ENCODE measurements at regions not wholly inside any gene's neighbourhood (a gene's known extent, or its start where the extent isn't known, plus 50 kb on each side); places are given as distances from the start of the nearest gene placed in this dataset.

- no peak overlapping the region for H3K4ac ChIP-seq (ENCODE audit: low read length)
- H4K91ac ChIP-seq (ENCODE audit: low read depth, low read length, poor library complexity): no peak overlapping the region
- H2BK120ac ChIP-seq (ENCODE audit: low read depth, low read length): no peak overlapping the region
- H2BK12ac ChIP-seq (ENCODE audit: low read length): no peak overlapping the region
- H2BK5ac ChIP-seq (ENCODE audit: low read length): no peak overlapping the region
- no peak overlapping the region for H2BK15ac ChIP-seq (ENCODE audit: low read length)
- no CpG with 5 or more reads among the region's 7 CpGs for WGBS, 2 donors (ENCODE audit: extremely low coverage in 2 of 2, insufficient read length in 2 of 2, insufficient replicate concordance in 1 of 2)
- no peak overlapping the region for H2AK5ac ChIP-seq (ENCODE audit: low read depth, low read length)
- H3K23ac ChIP-seq (ENCODE audit: low read depth, low read length, poor library complexity): no peak overlapping the region
- no peak overlapping the region for H3K9ac ChIP-seq (ENCODE audit: low read depth, low read length, poor library complexity)
- no peak overlapping the region for H3K27ac ChIP-seq (replicated peaks; ENCODE audit: low read length)
- peak overlapping the region; percentile 36 for H3K18ac ChIP-seq (ENCODE audit: low read length)
- no peaks in the 10 kb centered on the region for H3K79me1 ChIP-seq (ENCODE audit: low read depth, low read length)
- no peaks in the 10 kb centered on the region for H3K4me1 ChIP-seq (ENCODE audit: control insufficient read depth in 2 of 2, insufficient read depth in 1 of 2, low read depth in 1 of 2, low read length in 2 of 2)
- no peaks in the 10 kb centered on the region for H3K9me3 ChIP-seq (replicated peaks in 1 of 2; ENCODE audit: control insufficient read depth in 2 of 2, insufficient read depth in 1 of 2, low read depth in 1 of 2, low read length in 2 of 2)
- no peaks in the 10 kb centered on the region for H3K36me3 ChIP-seq (replicated peaks in 1 of 2; ENCODE audit: control insufficient read depth in 2 of 2, insufficient read depth in 2 of 2, low read length in 2 of 2)
- no peak overlapping the region for H4K8ac ChIP-seq (ENCODE audit: low read depth, low read length)
- H3K4me2 ChIP-seq (ENCODE audit: insufficient read depth, low read length, poor library complexity, severe bottlenecking): no peak overlapping the region
- H3K14ac ChIP-seq (ENCODE audit: low read length): no peak overlapping the region
- no peak for DNase-seq (ENCODE audit: low spot score)
- H3K4me3 ChIP-seq (ENCODE audit: low read length in 2 of 2): no peak overlapping the region
- H2AFZ ChIP-seq (ENCODE audit: low read length): no peak overlapping the region
- H3K27me3 ChIP-seq (ENCODE audit: control insufficient read depth in 3 of 3, insufficient read depth in 3 of 3, low read depth in 1 of 3, low read length in 3 of 3): no peaks in the 10 kb centered on the region
Measured at GRCh38 chr14:98498019-98498885, 773.7 kb downstream of the BCL11B start.

DNA sequence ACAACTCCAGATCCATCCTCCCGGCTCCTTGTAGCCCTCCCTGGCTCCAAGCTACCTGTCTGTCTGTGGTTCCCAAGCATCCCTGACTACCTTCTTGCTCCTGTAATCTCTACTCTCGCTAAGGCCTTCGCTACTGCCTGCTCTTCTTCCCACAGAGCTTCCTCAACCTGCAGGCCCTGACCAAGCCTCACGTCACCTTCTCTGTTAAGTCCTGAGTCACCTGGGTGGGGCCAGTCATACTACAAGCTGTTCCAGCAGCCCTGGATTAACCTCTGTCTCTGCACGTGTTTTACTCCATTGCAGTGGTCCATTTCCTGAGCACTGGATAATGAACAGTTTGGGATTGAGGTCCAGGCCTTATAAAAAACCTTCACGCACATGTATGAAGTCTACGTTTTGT is 770.7 kb downstream of the BCL11B start:
- Histone ChIP-seq H2BK5ac (ENCODE audit: low read length) (no peak overlapping the region), H3K79me1 (ENCODE audit: low read depth, low read length) (no peaks in the 10 kb centered on the region), H3K4me1 (ENCODE audit: control insufficient read depth in 2 of 2, insufficient read depth in 1 of 2, low read depth in 1 of 2, low read length in 2 of 2) (no peaks in the 10 kb centered on the region), H3K4me2 (ENCODE audit: insufficient read depth, low read length, poor library complexity, severe bottlenecking) (no peak overlapping the region), H2AK5ac (ENCODE audit: low read depth, low read length) (no peak overlapping the region), H3K27ac (replicated peaks; ENCODE audit: low read length) (no peak overlapping the region), H3K18ac (ENCODE audit: low read length) (peak overlapping the region; percentile 12), H2AFZ (ENCODE audit: low read length) (no peak overlapping the region), H2BK15ac (ENCODE audit: low read length) (no peak overlapping the region), H4K91ac (ENCODE audit: low read depth, low read length, poor library complexity) (no peak overlapping the region), H3K9ac (ENCODE audit: low read depth, low read length, poor library complexity) (no peak overlapping the region), H2BK120ac (ENCODE audit: low read depth, low read length) (no peak overlapping the region), H3K36me3 (replicated peaks in 1 of 2; ENCODE audit: control insufficient read depth in 2 of 2, insufficient read depth in 2 of 2, low read length in 2 of 2) (no peaks in the 10 kb centered on the region), H4K8ac (ENCODE audit: low read depth, low read length) (no peak overlapping the region), H3K14ac (ENCODE audit: low read length) (no peak overlapping the region), H3K4me3 (ENCODE audit: low read length in 2 of 2) (no peak overlapping the region), H3K27me3 (ENCODE audit: control insufficient read depth in 3 of 3, insufficient read depth in 3 of 3, low read depth in 1 of 3, low read length in 3 of 3) (no peaks in the 10 kb centered on the region), H3K23ac (ENCODE audit: low read depth, low read length, poor library complexity) (no peak overlapping the region), H3K9me3 (replicated peaks in 1 of 2; ENCODE audit: control insufficient read depth in 2 of 2, insufficient read depth in 1 of 2, low read depth in 1 of 2, low read length in 2 of 2) (no peaks in the 10 kb centered on the region), H2BK12ac (ENCODE audit: low read length) (no peak overlapping the region), H3K4ac (ENCODE audit: low read length) (no peak overlapping the region)
- no peak for DNase-seq (ENCODE audit: low spot score)
- no CpG with 5 or more reads among the region's 7 CpGs for WGBS, 2 donors (ENCODE audit: extremely low coverage in 2 of 2, insufficient read length in 2 of 2, insufficient replicate concordance in 1 of 2)

DNA sequence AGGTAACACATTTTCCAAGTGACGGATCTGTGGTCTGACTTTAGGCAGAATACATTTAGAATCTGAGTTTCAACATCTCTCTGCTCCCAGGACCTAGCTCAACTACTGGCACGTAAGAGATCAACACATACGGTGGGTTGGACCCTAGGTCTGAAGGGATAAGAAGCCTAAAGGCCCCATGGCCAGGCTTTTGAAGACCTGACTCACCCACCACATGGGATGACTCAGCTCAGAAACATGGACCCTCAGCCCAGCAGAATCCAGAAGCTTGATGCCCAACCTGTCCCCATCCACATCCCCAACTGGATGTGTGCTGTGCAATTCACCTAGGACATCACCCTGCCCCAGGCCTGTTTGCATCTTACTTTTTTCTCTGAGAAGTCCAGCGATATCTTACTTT is 770.2 kb downstream of the BCL11B start:
- H3K36me3 ChIP-seq (replicated peaks in 1 of 2; ENCODE audit: control insufficient read depth in 2 of 2, insufficient read depth in 2 of 2, low read length in 2 of 2): no peaks in the 10 kb centered on the region
- no peak overlapping the region for H3K4me2 ChIP-seq (ENCODE audit: insufficient read depth, low read length, poor library complexity, severe bottlenecking)
- H3K79me1 ChIP-seq (ENCODE audit: low read depth, low read length): no peaks in the 10 kb centered on the region
- H3K23ac ChIP-seq (ENCODE audit: low read depth, low read length, poor library complexity): no peak overlapping the region
- H3K27ac ChIP-seq (replicated peaks; ENCODE audit: low read length): no peak overlapping the region
- no peaks in the 10 kb centered on the region for H3K27me3 ChIP-seq (ENCODE audit: control insufficient read depth in 3 of 3, insufficient read depth in 3 of 3, low read depth in 1 of 3, low read length in 3 of 3)
- no peak for DNase-seq (ENCODE audit: low spot score)
- no peaks in the 10 kb centered on the region for H3K4me1 ChIP-seq (ENCODE audit: control insufficient read depth in 2 of 2, insufficient read depth in 1 of 2, low read depth in 1 of 2, low read length in 2 of 2)
- no peak overlapping the region for H3K14ac ChIP-seq (ENCODE audit: low read length)
- no peak overlapping the region for H4K8ac ChIP-seq (ENCODE audit: low read depth, low read length)
- no peak overlapping the region for H2BK120ac ChIP-seq (ENCODE audit: low read depth, low read length)
- no peak overlapping the region for H4K91ac ChIP-seq (ENCODE audit: low read depth, low read length, poor library complexity)
- no peak overlapping the region for H3K4me3 ChIP-seq (ENCODE audit: low read length in 2 of 2)
- no peaks in the 10 kb centered on the region for H3K9me3 ChIP-seq (replicated peaks in 1 of 2; ENCODE audit: control insufficient read depth in 2 of 2, insufficient read depth in 1 of 2, low read depth in 1 of 2, low read length in 2 of 2)
- no peak overlapping the region for H2BK12ac ChIP-seq (ENCODE audit: low read length)
- no peak overlapping the region for H3K9ac ChIP-seq (ENCODE audit: low read depth, low read length, poor library complexity)
- no peak overlapping the region for H3K18ac ChIP-seq (ENCODE audit: low read length)
- WGBS, 2 donors (ENCODE audit: extremely low coverage in 2 of 2, insufficient read length in 2 of 2, insufficient replicate concordance in 1 of 2): no CpG with 5 or more reads among the region's 4 CpGs
- H2BK5ac ChIP-seq (ENCODE audit: low read length): no peak overlapping the region
- H2AFZ ChIP-seq (ENCODE audit: low read length): no peak overlapping the region
- no peak overlapping the region for H2BK15ac ChIP-seq (ENCODE audit: low read length)
- H3K4ac ChIP-seq (ENCODE audit: low read length): no peak overlapping the region
- H2AK5ac ChIP-seq (ENCODE audit: low read depth, low read length): no peak overlapping the region

DNA sequence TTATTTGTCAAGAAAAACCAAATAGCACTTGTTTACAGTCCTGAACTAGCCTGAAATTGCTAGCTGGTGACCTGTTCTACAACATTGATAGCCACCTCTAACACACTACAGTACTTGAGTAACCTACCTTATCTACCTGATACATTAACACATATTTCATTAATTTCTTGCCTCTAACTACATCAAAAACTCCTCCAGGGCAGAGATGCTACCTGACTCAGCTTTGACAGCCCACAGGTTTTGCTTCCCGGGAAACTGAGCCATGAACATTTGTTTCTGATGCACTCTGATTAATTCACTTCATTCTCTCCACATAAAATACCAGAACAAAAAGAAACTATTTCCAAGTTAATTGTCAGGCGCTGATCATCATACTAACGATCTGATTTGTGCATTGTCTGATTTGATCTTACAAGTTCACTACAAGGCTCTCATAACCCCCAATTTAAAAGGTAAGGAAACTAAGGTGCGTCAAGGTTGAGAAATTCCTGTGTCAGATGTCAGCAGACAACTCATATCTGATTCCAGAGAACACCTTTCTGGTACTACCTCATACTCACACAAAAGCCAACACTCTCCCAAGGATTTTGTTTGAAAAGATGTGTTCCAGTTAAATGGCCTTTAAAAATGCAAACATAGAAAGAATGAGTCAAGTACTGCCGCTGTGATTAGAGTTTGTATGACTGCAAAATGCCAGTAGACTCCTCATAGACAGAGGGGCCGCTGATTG is 768.7 kb downstream of the BCL11B start:
- Histone ChIP-seq H3K18ac (ENCODE audit: low read length) (no peak overlapping the region), H3K4ac (ENCODE audit: low read length) (no peak overlapping the region), H2BK15ac (ENCODE audit: low read length) (no peak overlapping the region), H3K27me3 (ENCODE audit: control insufficient read depth in 3 of 3, insufficient read depth in 3 of 3, low read depth in 1 of 3, low read length in 3 of 3) (no peaks in the 10 kb centered on the region), H2BK5ac (ENCODE audit: low read length) (no peak overlapping the region), H3K27ac (replicated peaks; ENCODE audit: low read length) (no peak overlapping the region), H3K14ac (ENCODE audit: low read length) (no peak overlapping the region), H3K36me3 (replicated peaks in 1 of 2; ENCODE audit: control insufficient read depth in 2 of 2, insufficient read depth in 2 of 2, low read length in 2 of 2) (no peaks in the 10 kb centered on the region), H2AFZ (ENCODE audit: low read length) (no peak overlapping the region), H2AK5ac (ENCODE audit: low read depth, low read length) (no peak overlapping the region), H3K4me2 (ENCODE audit: insufficient read depth, low read length, poor library complexity, severe bottlenecking) (no peak overlapping the region), H3K79me1 (ENCODE audit: low read depth, low read length) (no peaks in the 10 kb centered on the region), H3K23ac (ENCODE audit: low read depth, low read length, poor library complexity) (no peak overlapping the region), H3K4me1 (ENCODE audit: control insufficient read depth in 2 of 2, insufficient read depth in 1 of 2, low read depth in 1 of 2, low read length in 2 of 2) (no peaks in the 10 kb centered on the region), H3K9ac (ENCODE audit: low read depth, low read length, poor library complexity) (no peak overlapping the region), H4K8ac (ENCODE audit: low read depth, low read length) (no peak overlapping the region), H4K91ac (ENCODE audit: low read depth, low read length, poor library complexity) (no peak overlapping the region), H3K4me3 (ENCODE audit: low read length in 2 of 2) (no peak overlapping the region), H3K9me3 (replicated peaks in 1 of 2; ENCODE audit: control insufficient read depth in 2 of 2, insufficient read depth in 1 of 2, low read depth in 1 of 2, low read length in 2 of 2) (no peaks in the 10 kb centered on the region), H2BK12ac (ENCODE audit: low read length) (no peak overlapping the region), H2BK120ac (ENCODE audit: low read depth, low read length) (no peak overlapping the region)
- DNase-seq (ENCODE audit: low spot score): no peak
- no CpG with 5 or more reads among the region's 6 CpGs for WGBS, 2 donors (ENCODE audit: extremely low coverage in 2 of 2, insufficient read length in 2 of 2, insufficient replicate concordance in 1 of 2)
